Fibroblast of villous mesenchyme (primary cell): ENCODE measurements at regions not wholly inside any gene's neighbourhood (a gene's known extent, or its start where the extent isn't known, plus 50 kb on each side); places are given as distances from the start of the nearest gene placed in this dataset.

ENCODE experiments used
- DNase-seq: peaks from one replicate; pipeline ENCODE4 v3.0.0-alpha.2; 2010; ENCODE audit warnings: low read depth
- H3K4me3 ChIP-seq: 2 replicates; pipeline ENCODE4 v1.5.1; 2011; ENCODE audit warnings: low read depth, mild to moderate bottlenecking, low read length
- TF ChIP-seq, protein P1 (sequence below): IDR thresholded peaks from 2 replicates; pipeline ENCODE4 v1.5.1; 2012; ENCODE audit warnings: low read depth, mild to moderate bottlenecking, low read length; ENCODE audit not compliant: insufficient read depth

DNA sequence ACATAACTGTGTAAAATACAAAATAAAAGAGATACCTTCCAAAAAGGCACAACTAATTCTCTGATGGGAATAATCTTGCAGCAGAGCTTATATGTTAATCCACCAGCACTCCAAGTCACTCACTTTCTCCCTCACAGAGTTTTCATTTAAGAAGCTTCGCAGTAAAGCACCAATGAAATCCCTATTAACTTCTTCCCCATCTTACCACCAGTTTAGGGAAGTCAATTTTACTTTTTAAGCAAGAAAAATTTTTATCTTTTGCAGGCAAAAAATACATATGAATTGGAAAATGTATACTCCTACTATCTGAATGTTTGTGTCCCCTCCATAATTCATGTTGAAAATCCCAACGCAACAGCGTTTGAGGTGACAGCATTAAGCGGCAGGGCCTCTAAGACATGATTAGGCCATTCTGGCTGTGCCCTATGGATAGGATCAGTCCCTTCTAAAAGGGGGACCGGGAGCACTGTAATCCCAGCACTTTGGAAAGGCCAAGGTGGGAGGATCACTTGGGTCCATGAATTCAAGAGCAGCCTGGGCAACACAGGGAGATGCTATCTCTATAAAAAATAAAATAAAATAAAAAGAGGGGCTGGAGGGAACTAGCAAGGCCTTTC lies 435.8 kb downstream of the SHQ1 start:
- TF ChIP-seq, protein P1, sequence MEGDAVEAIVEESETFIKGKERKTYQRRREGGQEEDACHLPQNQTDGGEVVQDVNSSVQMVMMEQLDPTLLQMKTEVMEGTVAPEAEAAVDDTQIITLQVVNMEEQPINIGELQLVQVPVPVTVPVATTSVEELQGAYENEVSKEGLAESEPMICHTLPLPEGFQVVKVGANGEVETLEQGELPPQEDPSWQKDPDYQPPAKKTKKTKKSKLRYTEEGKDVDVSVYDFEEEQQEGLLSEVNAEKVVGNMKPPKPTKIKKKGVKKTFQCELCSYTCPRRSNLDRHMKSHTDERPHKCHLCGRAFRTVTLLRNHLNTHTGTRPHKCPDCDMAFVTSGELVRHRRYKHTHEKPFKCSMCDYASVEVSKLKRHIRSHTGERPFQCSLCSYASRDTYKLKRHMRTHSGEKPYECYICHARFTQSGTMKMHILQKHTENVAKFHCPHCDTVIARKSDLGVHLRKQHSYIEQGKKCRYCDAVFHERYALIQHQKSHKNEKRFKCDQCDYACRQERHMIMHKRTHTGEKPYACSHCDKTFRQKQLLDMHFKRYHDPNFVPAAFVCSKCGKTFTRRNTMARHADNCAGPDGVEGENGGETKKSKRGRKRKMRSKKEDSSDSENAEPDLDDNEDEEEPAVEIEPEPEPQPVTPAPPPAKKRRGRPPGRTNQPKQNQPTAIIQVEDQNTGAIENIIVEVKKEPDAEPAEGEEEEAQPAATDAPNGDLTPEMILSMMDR = no peak
- H3K4me3 ChIP-seq = no peak overlapping the region
- no peak for DNase-seq

DNA sequence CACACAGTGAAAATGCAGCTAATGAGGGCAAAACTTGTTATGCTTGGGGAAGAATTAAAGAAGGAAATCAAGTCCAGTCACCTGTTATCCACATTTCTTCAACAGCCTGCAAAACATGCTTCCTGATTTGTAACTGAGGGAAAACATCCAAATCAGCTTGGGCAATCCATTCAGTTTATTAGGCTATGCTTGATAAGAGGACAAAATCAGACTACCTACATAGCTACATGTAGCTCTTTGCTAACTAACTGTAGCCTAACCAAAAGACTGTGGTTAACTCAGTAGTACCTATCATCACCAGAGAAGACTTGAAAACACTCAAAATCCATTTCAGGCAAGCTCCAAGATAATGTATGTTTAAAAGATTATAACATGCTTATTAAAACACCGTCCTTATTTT lies 436.4 kb downstream of the SHQ1 start:
- no peak overlapping the region for H3K4me3 ChIP-seq
- peak; percentile 51 for DNase-seq
- TF ChIP-seq, protein P1 = no peak

GRCh38 chr3:72411126-72411525 lies 437.1 kb downstream of the SHQ1 start:
- no peak overlapping the region for H3K4me3 ChIP-seq
- TF ChIP-seq, protein P1 = no peak
- peak; percentile 77 for DNase-seq

- TF ChIP-seq, protein P1 = no peak
- DNase-seq = no peak
These were observed 439.1 kb downstream of the SHQ1 start for GRCh38 chr3:72408983-72409779.

DNA sequence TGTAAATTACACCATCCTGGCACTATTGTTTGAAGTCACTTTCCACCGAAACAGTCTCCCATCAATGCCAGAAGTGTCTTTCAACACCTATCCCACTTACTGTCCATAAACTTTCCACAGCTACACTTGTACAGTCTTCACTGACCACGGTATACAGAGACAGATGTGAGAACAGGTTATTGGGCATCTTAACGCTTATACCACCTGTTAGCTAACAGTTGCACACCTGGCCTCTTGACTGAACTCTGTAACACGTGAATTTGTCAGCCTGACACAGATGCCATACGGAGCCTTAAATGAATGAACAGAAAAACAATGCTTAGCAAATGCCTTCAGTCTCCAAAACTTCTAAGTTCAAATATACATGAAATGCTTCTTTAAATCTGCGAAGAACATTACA lies 440.5 kb downstream of the SHQ1 start:
- TF ChIP-seq, protein P1 = no peak
- H3K4me3 ChIP-seq = no peak overlapping the region
- DNase-seq = no peak

More at GRCh38 chr3:72408983-72409779, 439.1 kb downstream of the SHQ1 start:
- H3K4me3 ChIP-seq = no peak overlapping the region

DNA sequence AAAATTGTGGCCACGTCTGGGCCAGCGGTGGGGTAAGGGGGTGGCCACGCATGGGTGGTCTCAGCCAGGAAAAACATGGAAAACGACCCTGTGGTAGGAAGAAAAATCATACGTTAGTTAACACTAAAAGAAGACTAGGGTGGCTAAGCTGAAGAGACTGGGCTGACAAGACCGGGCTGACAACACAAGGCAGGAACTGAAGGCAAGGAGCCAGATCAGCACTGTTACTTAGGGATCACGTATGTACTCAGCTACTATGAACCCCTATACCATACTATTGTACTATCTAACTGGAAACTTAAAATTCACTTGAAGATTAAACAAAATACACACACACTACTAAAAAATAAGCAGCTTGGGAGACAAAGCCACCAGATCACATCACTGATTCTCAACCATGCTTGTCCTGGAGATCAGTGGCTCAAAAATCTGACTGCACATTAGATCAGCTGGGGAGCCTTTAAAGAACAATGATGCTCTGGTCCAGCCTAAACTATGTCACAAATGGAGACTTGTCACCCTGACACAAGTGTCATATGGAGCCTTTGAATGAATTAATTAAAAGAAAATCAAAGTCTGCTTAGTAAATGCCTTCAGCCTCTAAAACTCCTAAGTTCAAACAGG lies 442.2 kb downstream of the SHQ1 start:
- TF ChIP-seq, protein P1 = no peak
- no peak overlapping the region for H3K4me3 ChIP-seq
- DNase-seq = no peak
